Vagina (tissue), 2 donors: ENCODE measurements at regions not wholly inside any gene's neighbourhood (a gene's known extent, or its start where the extent isn't known, plus 50 kb on each side); places are given as distances from the start of the nearest gene placed in this dataset.

ENCODE experiments used
- POLR2A ChIP-seq, 2 donors: fragments of 450-650 bp; IDR thresholded peaks; one replicate each; pipeline ENCODE4 v1.6.1; 2017; ENCODE audit warnings: antibody characterized with exemption in 2 of 2, mild to moderate bottlenecking in 2 of 2, moderate library complexity in 2 of 2
- TF ChIP-seq, protein P1 (sequence below), 3 experiments: fragments of 450-650 bp in 2 of 3; fragments of 200-600 bp in 1 of 3; sonication (generic) in 1 of 3; IDR thresholded peaks; one replicate each; pipeline ENCODE4 v1.5.1; 2017 to 2019; ENCODE audit warnings: antibody characterized with exemption in 3 of 3, mild to moderate bottlenecking in 2 of 3, moderate library complexity in 2 of 3

DNA sequence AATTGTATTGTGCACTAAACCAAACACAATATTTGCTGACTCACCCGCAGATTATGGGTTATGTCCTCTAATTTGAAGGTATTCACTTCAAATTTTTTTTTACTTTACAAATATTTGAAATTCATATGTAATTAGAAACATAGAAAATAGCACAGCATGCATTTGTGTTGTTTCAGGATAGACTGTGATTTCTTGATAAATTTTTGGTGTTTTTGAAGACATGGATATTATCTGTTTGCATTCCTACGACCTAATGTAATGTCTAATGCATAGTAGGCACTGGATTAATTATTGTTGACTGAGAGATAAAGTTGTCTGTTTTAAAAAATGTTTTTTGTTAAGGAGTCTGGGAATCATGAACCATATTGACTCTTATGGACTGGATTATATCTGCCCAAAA is 850.2 kb downstream of the BRINP3 start:
- TF ChIP-seq, protein P1, sequence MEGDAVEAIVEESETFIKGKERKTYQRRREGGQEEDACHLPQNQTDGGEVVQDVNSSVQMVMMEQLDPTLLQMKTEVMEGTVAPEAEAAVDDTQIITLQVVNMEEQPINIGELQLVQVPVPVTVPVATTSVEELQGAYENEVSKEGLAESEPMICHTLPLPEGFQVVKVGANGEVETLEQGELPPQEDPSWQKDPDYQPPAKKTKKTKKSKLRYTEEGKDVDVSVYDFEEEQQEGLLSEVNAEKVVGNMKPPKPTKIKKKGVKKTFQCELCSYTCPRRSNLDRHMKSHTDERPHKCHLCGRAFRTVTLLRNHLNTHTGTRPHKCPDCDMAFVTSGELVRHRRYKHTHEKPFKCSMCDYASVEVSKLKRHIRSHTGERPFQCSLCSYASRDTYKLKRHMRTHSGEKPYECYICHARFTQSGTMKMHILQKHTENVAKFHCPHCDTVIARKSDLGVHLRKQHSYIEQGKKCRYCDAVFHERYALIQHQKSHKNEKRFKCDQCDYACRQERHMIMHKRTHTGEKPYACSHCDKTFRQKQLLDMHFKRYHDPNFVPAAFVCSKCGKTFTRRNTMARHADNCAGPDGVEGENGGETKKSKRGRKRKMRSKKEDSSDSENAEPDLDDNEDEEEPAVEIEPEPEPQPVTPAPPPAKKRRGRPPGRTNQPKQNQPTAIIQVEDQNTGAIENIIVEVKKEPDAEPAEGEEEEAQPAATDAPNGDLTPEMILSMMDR (IDR thresholded peaks at IDR 0.05) = no peak
- no peak for TF ChIP-seq POLR2A (IDR thresholded peaks at IDR 0.05)
